ENCODE measurements at regions not wholly inside any gene's neighbourhood (a gene's known extent, or its start where the extent isn't known, plus 50 kb on each side); places are given as distances from the start of the nearest gene placed in this dataset.
"Not testable (repeated sequence)": the region's sequence is repeated elsewhere in the genome, so short reads cannot be mapped to it uniquely, and the experiment has no call there.

GRCh38 chr1:188154196-188154595 is 1325.4 kb downstream of the PLA2G4A start:
- DNase-seq (ENCODE audit: low read depth, low spot score), result no peak

- no peak for DNase-seq (ENCODE audit: low read depth, low spot score)
Measured at GRCh38 chr1:188154761-188155160, 1326.0 kb downstream of the PLA2G4A start.

DNA sequence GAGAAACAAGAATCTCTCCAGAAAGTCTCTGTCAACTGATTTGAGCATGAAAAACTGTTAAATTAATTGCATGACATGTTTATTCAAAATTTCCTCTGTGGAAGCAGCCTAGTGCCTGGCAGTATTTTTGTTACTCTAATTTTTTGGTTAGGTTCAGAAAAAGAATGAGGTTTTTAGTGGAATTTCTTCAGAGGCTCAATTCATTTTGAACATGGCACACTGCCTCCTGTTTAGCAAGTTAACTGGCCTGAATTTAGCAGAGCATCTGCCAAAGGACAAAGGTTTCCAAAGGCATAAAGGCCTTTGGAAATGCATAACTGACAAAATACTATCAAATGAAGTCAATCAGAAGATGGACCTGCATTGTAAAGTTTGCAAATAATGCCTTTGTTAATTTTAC is 1326.5 kb downstream of the PLA2G4A start:
- no peak for DNase-seq (ENCODE audit: low read depth, low spot score)

DNA sequence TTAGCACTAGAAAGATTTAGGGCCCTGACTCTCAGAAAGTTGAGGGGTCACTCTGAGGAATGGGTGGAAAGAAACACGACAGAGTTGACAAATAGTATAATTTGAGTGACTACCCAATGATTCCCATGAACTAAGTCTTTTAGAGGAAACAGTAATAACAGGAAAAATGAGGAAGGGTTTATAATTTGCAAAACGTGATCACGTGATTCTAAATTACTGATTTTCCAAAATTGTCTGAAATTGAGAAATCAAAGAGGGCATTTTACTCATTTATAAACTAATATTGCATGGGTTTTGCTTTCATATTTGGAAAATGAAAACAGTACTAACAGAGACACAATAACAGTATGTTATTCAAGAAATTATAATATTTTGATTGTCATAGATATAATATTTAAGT is 1335.7 kb downstream of the PLA2G4A start:
- DNase-seq (ENCODE audit: low read depth, low spot score), result no peak

DNA sequence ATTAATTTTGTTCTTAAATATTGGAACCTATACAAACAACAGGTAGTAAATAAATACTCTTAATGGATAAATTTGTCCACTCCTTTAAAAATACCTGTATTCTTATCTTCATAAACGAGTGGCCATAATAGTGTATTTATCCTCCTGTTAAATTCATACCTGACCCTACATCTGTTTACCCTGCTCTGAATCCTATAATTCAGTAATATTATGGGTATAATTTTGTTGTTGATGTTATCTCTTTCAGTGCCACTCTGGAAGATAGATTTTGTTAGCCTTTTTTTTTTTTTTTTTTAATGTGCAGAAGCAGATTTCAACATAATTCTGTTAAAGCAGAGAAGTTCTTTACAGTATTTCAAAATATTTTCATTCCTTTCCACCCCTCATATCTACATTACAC is 1337.9 kb downstream of the PLA2G4A start:
- no peak for DNase-seq (ENCODE audit: low read depth, low spot score)

DNA sequence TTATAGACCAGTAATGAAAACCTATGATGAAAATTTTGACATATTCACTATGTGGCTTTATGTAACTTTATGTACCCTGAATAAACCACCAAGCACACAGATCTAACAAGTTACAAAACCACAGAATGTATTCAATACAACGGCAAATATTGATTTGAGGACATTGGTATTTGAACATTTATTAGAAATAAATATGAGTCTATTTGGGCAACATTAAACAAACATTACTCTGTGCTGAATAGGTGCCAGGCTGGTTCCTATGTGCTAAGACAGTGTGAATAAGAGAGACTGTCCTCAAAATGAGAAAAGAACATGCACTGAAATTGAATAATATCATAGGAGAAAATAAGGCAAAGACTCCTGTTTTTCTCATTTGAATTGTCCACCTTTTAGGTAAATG is 1341.2 kb downstream of the PLA2G4A start:
- DNase-seq (ENCODE audit: low read depth, low spot score), result no peak

DNA sequence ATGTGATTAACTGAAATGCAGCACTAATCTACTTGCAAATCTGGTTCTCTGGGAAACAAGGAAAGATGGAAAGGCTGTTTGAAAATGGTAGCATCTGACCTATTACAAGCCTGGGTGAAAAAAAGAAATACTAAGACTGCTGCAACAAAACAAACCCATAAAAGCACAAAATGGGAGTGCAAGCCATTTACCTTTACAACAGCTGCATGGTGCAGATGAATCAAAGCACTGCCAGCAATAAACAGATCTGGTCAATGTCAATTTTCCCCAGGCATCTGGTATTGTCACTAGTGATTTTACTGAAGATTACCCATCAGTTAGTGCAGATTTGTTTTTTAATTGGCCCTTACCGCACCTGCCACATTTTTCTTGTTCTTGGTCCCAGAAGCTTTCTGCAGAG is 1341.7 kb downstream of the PLA2G4A start:
- DNase-seq (ENCODE audit: low read depth, low spot score), result no peak

DNA sequence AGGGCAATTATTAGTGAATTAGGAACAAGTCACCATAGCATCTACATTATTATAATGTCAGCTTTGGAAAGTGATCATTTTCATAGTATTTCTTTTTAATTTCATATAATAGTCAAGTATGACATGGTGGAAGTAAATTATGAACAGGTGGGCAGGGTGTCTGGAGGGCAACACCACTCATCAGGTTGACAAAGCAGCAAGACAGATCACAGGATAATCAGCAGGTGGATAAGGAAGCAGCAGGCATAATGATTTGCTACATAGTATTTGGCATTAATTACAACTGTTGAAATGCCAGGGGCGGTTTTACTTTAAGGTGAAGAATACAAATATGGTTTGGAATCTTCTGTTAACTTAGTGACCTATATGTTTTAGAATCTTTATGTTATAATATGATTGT is 1342.2 kb downstream of the PLA2G4A start:
- no peak for DNase-seq (ENCODE audit: low read depth, low spot score)

DNA sequence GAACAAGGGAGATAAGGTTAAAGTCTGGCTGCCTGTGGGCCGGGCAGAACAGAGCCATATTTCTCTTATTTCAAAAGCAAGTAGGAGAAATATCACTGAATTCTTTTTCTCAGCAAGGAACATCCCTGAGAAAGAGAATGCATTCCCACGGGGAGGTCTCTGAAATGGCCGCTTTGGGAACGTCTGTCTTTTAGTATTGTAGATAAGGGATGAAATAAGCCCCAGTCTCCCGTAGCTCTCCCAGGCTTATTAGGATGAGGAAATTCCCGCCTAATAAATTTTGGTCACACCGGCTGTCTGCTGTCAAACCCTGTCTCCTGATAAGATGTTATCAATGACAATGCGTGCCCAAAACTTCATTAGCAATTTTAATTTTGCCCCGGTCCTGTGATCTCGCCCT is 1353.3 kb downstream of the PLA2G4A start:
- not testable (repeated sequence) for DNase-seq (ENCODE audit: low read depth, low spot score)

DNA sequence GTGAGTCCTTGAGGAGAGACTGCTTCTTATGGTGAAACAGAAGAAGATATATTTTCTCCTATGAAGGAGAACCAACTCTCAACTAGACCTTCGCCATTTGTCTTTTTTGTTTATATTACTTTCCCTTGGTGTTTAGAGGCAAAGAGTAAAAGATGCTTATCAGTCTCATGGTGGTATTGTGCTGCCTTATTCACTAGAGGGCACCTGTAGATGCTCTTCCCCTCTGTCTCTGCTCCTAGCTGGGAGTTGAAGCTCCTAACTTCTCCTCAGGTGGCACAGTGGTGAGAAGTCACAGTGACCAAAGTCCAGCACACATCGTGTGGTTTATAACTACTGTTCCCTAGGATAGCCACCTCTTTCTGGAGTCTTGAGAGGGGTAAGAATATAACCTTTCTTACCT is 1359.6 kb downstream of the PLA2G4A start:
- no peak for DNase-seq (ENCODE audit: low read depth, low spot score)

DNA sequence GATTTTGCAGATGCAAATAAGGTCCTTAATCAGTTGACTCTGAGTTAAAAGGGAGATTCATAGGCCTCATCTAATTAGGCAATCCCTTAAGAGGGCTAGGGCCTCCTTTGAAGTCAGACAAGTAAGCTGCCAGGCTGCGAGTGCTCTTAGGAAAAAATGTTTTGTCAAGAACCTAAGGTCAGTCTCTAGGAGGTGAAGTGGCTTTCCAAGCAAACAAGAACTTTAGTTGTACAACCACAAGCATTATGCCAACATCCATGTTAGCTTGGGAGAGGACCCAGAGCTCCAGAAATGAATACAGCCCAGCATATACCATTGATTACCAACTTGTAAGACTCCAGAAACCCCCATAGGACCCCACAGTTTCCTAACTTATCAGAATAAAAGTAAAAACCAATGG is 1366.2 kb downstream of the PLA2G4A start:
- no peak for DNase-seq (ENCODE audit: low read depth, low spot score)

DNA sequence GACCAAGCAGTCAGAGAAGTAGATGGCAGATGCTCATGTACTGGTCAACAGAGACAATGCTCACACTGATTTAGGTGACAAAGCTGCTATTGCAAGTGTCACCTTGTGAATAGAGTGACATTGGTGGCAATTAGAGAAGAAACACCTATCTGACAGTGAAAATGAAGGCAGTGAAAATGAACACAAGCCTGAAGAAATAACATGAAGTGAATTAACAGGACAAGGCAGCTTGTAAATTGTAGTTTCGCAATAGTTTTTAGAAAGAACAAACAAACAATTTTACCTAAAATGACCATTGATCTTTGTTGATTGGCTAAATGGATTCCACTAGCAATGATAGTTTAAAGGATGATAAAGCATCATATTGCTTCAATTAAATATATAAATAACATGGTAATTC is 1389.5 kb downstream of the PLA2G4A start:
- DNase-seq (ENCODE audit: low read depth, low spot score), result no peak

DNA sequence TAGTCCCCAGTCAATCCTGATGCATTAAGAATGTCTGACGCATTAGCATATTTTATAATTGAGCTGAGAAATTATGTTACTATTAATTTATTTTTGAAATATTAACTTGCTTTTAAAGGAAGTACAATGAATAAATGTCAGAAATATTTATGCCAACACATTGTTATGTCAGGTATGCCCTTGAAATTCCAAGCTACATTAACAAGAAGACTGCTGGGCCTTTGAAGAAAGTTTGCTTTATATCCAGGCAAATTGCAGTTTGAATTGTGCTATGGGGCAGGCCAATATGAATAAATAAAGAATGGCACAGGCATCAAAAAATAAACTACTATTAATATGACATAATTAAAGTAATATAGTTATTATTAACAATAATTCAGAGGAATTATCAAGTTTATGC is 1391.3 kb downstream of the PLA2G4A start:
- DNase-seq (ENCODE audit: low read depth, low spot score), result no peak

- DNase-seq (ENCODE audit: low read depth, low spot score), result no peak
Measured at GRCh38 chr1:188224263-188224662, 1395.5 kb downstream of the PLA2G4A start.

GRCh38 chr1:188225975-188226374 is 1397.2 kb downstream of the PLA2G4A start:
- no peak for DNase-seq (ENCODE audit: low read depth, low spot score)

DNA sequence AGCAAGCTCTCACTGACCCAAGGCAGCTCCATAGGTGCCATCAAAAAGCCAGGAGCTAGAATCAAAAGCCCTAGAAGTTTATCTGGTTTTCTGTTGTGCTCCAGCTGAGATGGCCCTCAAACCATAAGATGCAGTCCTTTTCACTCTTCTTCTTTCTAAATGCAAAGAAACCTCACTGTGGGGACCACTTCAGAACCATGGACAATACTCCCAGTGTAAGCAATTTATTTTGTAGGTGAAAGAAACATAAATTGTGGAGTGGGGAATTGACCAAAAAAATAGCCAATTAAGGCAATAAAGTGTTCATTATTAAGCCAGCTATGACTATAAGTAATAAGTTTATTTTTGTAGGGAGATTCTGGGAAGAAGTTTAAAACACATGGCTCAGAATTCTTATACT is 1399.9 kb downstream of the PLA2G4A start:
- DNase-seq (ENCODE audit: low read depth, low spot score), result peak; percentile 1

DNA sequence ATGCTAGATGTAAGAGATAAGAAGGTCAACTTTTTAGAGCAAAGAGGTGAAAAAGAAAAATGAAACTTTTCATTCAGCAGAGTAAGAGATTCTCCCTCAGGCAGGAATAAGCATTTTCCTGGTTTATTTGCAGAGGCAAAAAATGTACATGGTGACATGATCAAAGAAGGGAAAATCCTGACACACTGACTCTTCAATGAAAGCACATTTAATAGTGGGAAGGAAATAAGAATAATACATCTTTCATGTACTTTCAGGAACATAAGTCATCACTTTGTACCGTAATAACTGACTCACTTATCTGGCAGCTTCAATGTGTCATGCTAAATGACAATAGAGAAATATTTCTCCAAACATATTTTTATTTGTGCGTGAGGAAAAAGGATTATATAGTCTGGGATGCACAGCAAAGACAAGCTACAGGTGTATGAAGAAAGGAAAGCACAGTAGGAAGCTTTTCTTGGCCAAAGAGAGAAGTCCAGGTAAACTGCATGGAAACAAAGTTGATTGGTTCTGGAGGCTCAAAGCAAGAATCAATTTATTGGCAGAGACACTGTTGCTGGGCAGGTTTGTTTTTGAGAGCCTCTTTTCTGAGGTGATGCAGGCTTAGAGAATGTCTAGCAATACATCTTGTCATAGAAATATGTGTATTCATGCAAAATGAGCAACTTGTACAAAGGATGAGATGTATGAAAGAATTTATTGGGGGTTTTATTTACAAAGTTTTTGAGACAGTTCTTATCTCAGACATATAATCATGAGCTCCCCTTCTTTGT is 1409.0 kb downstream of the PLA2G4A start:
- DNase-seq (ENCODE audit: low read depth, low spot score), result peak; percentile 3

- no peak for DNase-seq (ENCODE audit: low read depth, low spot score)
Measured at GRCh38 chr1:188240772-188241406, 1412.1 kb downstream of the PLA2G4A start.

GRCh38 chr1:188241629-188242028 is 1412.9 kb downstream of the PLA2G4A start:
- no peak for DNase-seq (ENCODE audit: low read depth, low spot score)

- no peak for DNase-seq (ENCODE audit: low read depth, low spot score)
Measured at GRCh38 chr1:188243456-188243855, 1414.7 kb downstream of the PLA2G4A start.

- DNase-seq (ENCODE audit: low read depth, low spot score), result no peak
Measured at GRCh38 chr1:188244681-188245080, 1415.9 kb downstream of the PLA2G4A start.

DNA sequence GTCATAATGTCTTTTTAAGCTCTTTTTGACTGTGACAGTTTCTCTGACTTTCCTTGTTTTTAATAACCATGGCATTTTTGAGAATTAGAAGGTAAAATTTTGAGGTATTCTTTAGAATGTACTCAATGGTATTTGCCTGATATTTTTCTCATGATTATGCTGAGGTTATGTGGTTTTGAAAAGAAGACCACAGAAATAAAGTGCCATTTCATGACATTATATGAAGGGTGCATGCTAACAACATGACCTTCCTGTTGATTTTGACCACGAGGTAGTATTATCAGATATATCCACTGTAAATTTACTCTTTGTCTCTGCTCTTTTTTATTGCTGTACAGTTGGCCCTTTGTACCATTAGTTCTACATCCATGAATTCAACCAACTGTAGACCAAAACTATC is 1418.5 kb downstream of the PLA2G4A start:
- DNase-seq (ENCODE audit: low read depth, low spot score), result no peak

- DNase-seq (ENCODE audit: low read depth, low spot score), result no peak
Measured at GRCh38 chr1:188249811-188250210, 1421.1 kb downstream of the PLA2G4A start.
